Mammary epithelial cell (primary cell): ENCODE measurements at regions not wholly inside any gene's neighbourhood (a gene's known extent, or its start where the extent isn't known, plus 50 kb on each side); places are given as distances from the start of the nearest gene placed in this dataset.

Source experiments
- CTCF ChIP-seq, 2 donors: IDR thresholded peaks in 1 of 2; conservative IDR thresholded peaks in 1 of 2; 2 replicates each; pipeline ENCODE4 v1.5.1; 2011 to 2012; ENCODE audit warnings: inconsistent platforms in 2 of 2, low read length in 2 of 2, mild to moderate bottlenecking in 2 of 2, control low read depth in 1 of 2, low read depth in 1 of 2; ENCODE audit not compliant: insufficient read depth in 1 of 2; ENCODE audit errors: extremely low read depth in 1 of 2
- EZH2 ChIP-seq: IDR thresholded peaks from 2 replicates; pipeline ENCODE4 v1.6.1; 2012; ENCODE audit warnings: low read length, inconsistent platforms, borderline replicate concordance

- no peak for TF ChIP-seq CTCF (conservative IDR thresholded peaks at IDR 0.05 in 1 of 2, IDR thresholded peaks at IDR 0.05 in 1 of 2; ENCODE audit: extremely low read depth in 1 of 2, insufficient read depth in 1 of 2, low read depth in 1 of 2, low read length in 2 of 2)
- no peak for TF ChIP-seq EZH2
Observed at GRCh38 chr10:111485767-111486166, 408.9 kb downstream of the ADRA2A start.
